ENCODE measurements at regions not wholly inside any gene's neighbourhood (a gene's known extent, or its start where the extent isn't known, plus 50 kb on each side); places are given as distances from the start of the nearest gene placed in this dataset.

GRCh38 chr14:37972941-37973887 is 234.5 kb upstream of the SSTR1 start:
- Histone ChIP-seq H3K4me1 (ENCODE audit: control insufficient read depth, insufficient read depth, low read length) (no peaks in the 10 kb centered on the region), H3K4me3 (ENCODE audit: insufficient read depth, low read depth, low read length) (no peak overlapping the region), H3K36me3 (ENCODE audit: control insufficient read depth, insufficient read depth, low read length) (no peaks in the 10 kb centered on the region), H3K27ac (ENCODE audit: insufficient read depth, low read depth, low read length, poor library complexity, severe bottlenecking) (no peak overlapping the region), H3K27me3 (ENCODE audit: control insufficient read depth, insufficient read depth, low read length, poor library complexity, severe bottlenecking) (no peaks in the 10 kb centered on the region), H3K9me3 (ENCODE audit: control insufficient read depth, low read length) (no peaks in the 10 kb centered on the region)
- 95 to 98% methylated on average over 6 to 7 of the region's 7 CpGs for WGBS, 2 experiments

GRCh38 chr14:37974421-37974820 is 233.3 kb upstream of the SSTR1 start:
- no peaks in the 10 kb centered on the region for H3K27me3 ChIP-seq (ENCODE audit: control insufficient read depth, insufficient read depth, low read length, poor library complexity, severe bottlenecking)
- H3K9me3 ChIP-seq (ENCODE audit: control insufficient read depth, low read length): no peaks in the 10 kb centered on the region
- H3K4me3 ChIP-seq (ENCODE audit: insufficient read depth, low read depth, low read length): no peak overlapping the region
- no peak overlapping the region for H3K27ac ChIP-seq (ENCODE audit: insufficient read depth, low read depth, low read length, poor library complexity, severe bottlenecking)
- WGBS, 2 experiments: 88 to 100% methylated on average over 1 of the region's 1 CpG
- H3K4me1 ChIP-seq (ENCODE audit: control insufficient read depth, insufficient read depth, low read length): no peaks in the 10 kb centered on the region
- H3K36me3 ChIP-seq (ENCODE audit: control insufficient read depth, insufficient read depth, low read length): no peaks in the 10 kb centered on the region

- H3K36me3 ChIP-seq (ENCODE audit: control insufficient read depth, insufficient read depth, low read length): no peaks in the 10 kb centered on the region
- H3K4me3 ChIP-seq (ENCODE audit: insufficient read depth, low read depth, low read length): no peak overlapping the region
- H3K27ac ChIP-seq (ENCODE audit: insufficient read depth, low read depth, low read length, poor library complexity, severe bottlenecking): no peak overlapping the region
- H3K9me3 ChIP-seq (ENCODE audit: control insufficient read depth, low read length): peaks cover 2% of the 10 kb centered on the region
- H3K4me1 ChIP-seq (ENCODE audit: control insufficient read depth, insufficient read depth, low read length): no peaks in the 10 kb centered on the region
- H3K27me3 ChIP-seq (ENCODE audit: control insufficient read depth, insufficient read depth, low read length, poor library complexity, severe bottlenecking): no peaks in the 10 kb centered on the region
These were observed 230.2 kb upstream of the SSTR1 start for GRCh38 chr14:37977481-37977880.

- Histone ChIP-seq H3K27ac (ENCODE audit: insufficient read depth, low read depth, low read length, poor library complexity, severe bottlenecking) (no peak overlapping the region), H3K4me3 (ENCODE audit: insufficient read depth, low read depth, low read length) (no peak overlapping the region), H3K27me3 (ENCODE audit: control insufficient read depth, insufficient read depth, low read length, poor library complexity, severe bottlenecking) (no peaks in the 10 kb centered on the region), H3K36me3 (ENCODE audit: control insufficient read depth, insufficient read depth, low read length) (no peaks in the 10 kb centered on the region), H3K9me3 (ENCODE audit: control insufficient read depth, low read length) (peaks cover 2% of the 10 kb centered on the region), H3K4me1 (ENCODE audit: control insufficient read depth, insufficient read depth, low read length) (no peaks in the 10 kb centered on the region)
- 69% methylated on average over 2 of the region's 2 CpGs for WGBS, 2 experiments
These were observed 221.8 kb upstream of the SSTR1 start for GRCh38 chr14:37985826-37986470.

GRCh38 chr14:37988472-37988871 is 219.2 kb upstream of the SSTR1 start:
- H3K27me3 ChIP-seq (ENCODE audit: control insufficient read depth, insufficient read depth, low read length, poor library complexity, severe bottlenecking): no peaks in the 10 kb centered on the region
- no peak overlapping the region for H3K4me3 ChIP-seq (ENCODE audit: insufficient read depth, low read depth, low read length)
- H3K36me3 ChIP-seq (ENCODE audit: control insufficient read depth, insufficient read depth, low read length): no peaks in the 10 kb centered on the region
- no peak overlapping the region for H3K27ac ChIP-seq (ENCODE audit: insufficient read depth, low read depth, low read length, poor library complexity, severe bottlenecking)
- 96 to 97% methylated on average over 3 of the region's 3 CpGs for WGBS, 2 experiments
- H3K9me3 ChIP-seq (ENCODE audit: control insufficient read depth, low read length): no peaks in the 10 kb centered on the region
- no peaks in the 10 kb centered on the region for H3K4me1 ChIP-seq (ENCODE audit: control insufficient read depth, insufficient read depth, low read length)

- Histone ChIP-seq H3K27ac (ENCODE audit: insufficient read depth, low read depth, low read length, poor library complexity, severe bottlenecking) (no peak overlapping the region), H3K9me3 (ENCODE audit: control insufficient read depth, low read length) (no peaks in the 10 kb centered on the region), H3K4me3 (ENCODE audit: insufficient read depth, low read depth, low read length) (no peak overlapping the region), H3K4me1 (ENCODE audit: control insufficient read depth, insufficient read depth, low read length) (no peaks in the 10 kb centered on the region), H3K36me3 (ENCODE audit: control insufficient read depth, insufficient read depth, low read length) (no peaks in the 10 kb centered on the region), H3K27me3 (ENCODE audit: control insufficient read depth, insufficient read depth, low read length, poor library complexity, severe bottlenecking) (no peaks in the 10 kb centered on the region)
- WGBS, 2 experiments: 86% methylated on average over 1 of the region's 1 CpG; no CpG with 5 or more reads in 1 of the 2 experiments
These were observed 216.7 kb upstream of the SSTR1 start for GRCh38 chr14:37991027-37991426.

- no peaks in the 10 kb centered on the region for H3K9me3 ChIP-seq (ENCODE audit: control insufficient read depth, low read length)
- no peaks in the 10 kb centered on the region for H3K27me3 ChIP-seq (ENCODE audit: control insufficient read depth, insufficient read depth, low read length, poor library complexity, severe bottlenecking)
- no peaks in the 10 kb centered on the region for H3K4me1 ChIP-seq (ENCODE audit: control insufficient read depth, insufficient read depth, low read length)
- no peak overlapping the region for H3K27ac ChIP-seq (ENCODE audit: insufficient read depth, low read depth, low read length, poor library complexity, severe bottlenecking)
- H3K4me3 ChIP-seq (ENCODE audit: insufficient read depth, low read depth, low read length): no peak overlapping the region
- no peaks in the 10 kb centered on the region for H3K36me3 ChIP-seq (ENCODE audit: control insufficient read depth, insufficient read depth, low read length)
These were observed 215.2 kb upstream of the SSTR1 start for GRCh38 chr14:37992499-37992898.

GRCh38 chr14:37994846-37995372 is 212.8 kb upstream of the SSTR1 start:
- Histone ChIP-seq H3K4me1 (ENCODE audit: control insufficient read depth, insufficient read depth, low read length) (no peaks in the 10 kb centered on the region), H3K27ac (ENCODE audit: insufficient read depth, low read depth, low read length, poor library complexity, severe bottlenecking) (no peak overlapping the region), H3K27me3 (ENCODE audit: control insufficient read depth, insufficient read depth, low read length, poor library complexity, severe bottlenecking) (no peaks in the 10 kb centered on the region), H3K36me3 (ENCODE audit: control insufficient read depth, insufficient read depth, low read length) (no peaks in the 10 kb centered on the region), H3K4me3 (ENCODE audit: insufficient read depth, low read depth, low read length) (no peak overlapping the region), H3K9me3 (ENCODE audit: control insufficient read depth, low read length) (no peaks in the 10 kb centered on the region)
- 66 to 71% methylated on average over 4 of the region's 4 CpGs for WGBS, 2 experiments

- 94 to 97% methylated on average over 2 to 3 of the region's 3 CpGs for WGBS, 2 experiments
- no peaks in the 10 kb centered on the region for H3K9me3 ChIP-seq (ENCODE audit: control insufficient read depth, low read length)
- no peaks in the 10 kb centered on the region for H3K27me3 ChIP-seq (ENCODE audit: control insufficient read depth, insufficient read depth, low read length, poor library complexity, severe bottlenecking)
- H3K36me3 ChIP-seq (ENCODE audit: control insufficient read depth, insufficient read depth, low read length): no peaks in the 10 kb centered on the region
- H3K27ac ChIP-seq (ENCODE audit: insufficient read depth, low read depth, low read length, poor library complexity, severe bottlenecking): no peak overlapping the region
- H3K4me3 ChIP-seq (ENCODE audit: insufficient read depth, low read depth, low read length): no peak overlapping the region
- no peaks in the 10 kb centered on the region for H3K4me1 ChIP-seq (ENCODE audit: control insufficient read depth, insufficient read depth, low read length)
These were observed 210.7 kb upstream of the SSTR1 start for GRCh38 chr14:37997017-37997416.

- Histone ChIP-seq H3K4me1 (ENCODE audit: control insufficient read depth, insufficient read depth, low read length) (peaks cover 4% of the 10 kb centered on the region), H3K4me3 (ENCODE audit: insufficient read depth, low read depth, low read length) (no peak overlapping the region), H3K27me3 (ENCODE audit: control insufficient read depth, insufficient read depth, low read length, poor library complexity, severe bottlenecking) (no peaks in the 10 kb centered on the region), H3K9me3 (ENCODE audit: control insufficient read depth, low read length) (no peaks in the 10 kb centered on the region), H3K36me3 (ENCODE audit: control insufficient read depth, insufficient read depth, low read length) (no peaks in the 10 kb centered on the region), H3K27ac (ENCODE audit: insufficient read depth, low read depth, low read length, poor library complexity, severe bottlenecking) (no peak overlapping the region)
- WGBS, 2 experiments: 95 to 98% methylated on average over 2 of the region's 2 CpGs
These were observed 207.4 kb upstream of the SSTR1 start for GRCh38 chr14:38000340-38000739.
